HCT116 (cell line): ENCODE measurements at regions not wholly inside any gene's neighbourhood (a gene's known extent, or its start where the extent isn't known, plus 50 kb on each side); places are given as distances from the start of the nearest gene placed in this dataset.

Experiments
- ATAC-seq: fragments of 200-7000 bp; cut with Tn5 transposase; 2 replicates; pipeline ENCODE4 v1.9.1; 2020; ENCODE audit warnings: mild to moderate bottlenecking, moderate library complexity
- BruUV-seq: library from RNA; stranded (reverse); fragments of 400-500 nt; replicated peaks from 2 replicates; lab custom pipeline; 2021; lab: Mats Ljungman, UMichigan
- CTCF ChIA-PET: fragments of 300-600 bp; sonication (Branson Sonifier 250); formaldehyde crosslinking; loops from one replicate; lab custom pipeline; 2021; ENCODE audit warnings: antibody characterized with exemption; lab: Charles Lee
- POLR2A ChIA-PET: fragments of 300-600, 350-600 bp; sonication (Branson Sonifier 250); formaldehyde crosslinking; loops from one replicate; lab custom pipeline; 2021; ENCODE audit warnings: antibody characterized with exemption; lab: Charles Lee
- RAD21 ChIA-PET, 2 experiments: fragments of 300-600 bp; sonication (Branson Sonifier 250); formaldehyde crosslinking; loops; one replicate each; lab custom pipeline; 2023; ENCODE audit warnings: low total read pairs in 2 of 2; ENCODE audit not compliant: uncharacterized antibody in 2 of 2, unreplicated experiment in 2 of 2, low non-redundant PET in 1 of 2; lab: Charles Lee
- DNase-seq: peaks from one replicate; pipeline ENCODE4 v3.0.0-alpha.2; 2010; ENCODE audit warnings: low read depth, low spot score
- H2AFZ ChIP-seq: fragments of 200-600 bp; shearing (Covaris generic), sonication (generic); 2 replicates; pipeline ENCODE4 v1.6.1; 2017; ENCODE audit warnings: low read depth, mixed run types, mixed read lengths, antibody characterized with exemption, low read length; ENCODE audit not compliant: poor library complexity, severe bottlenecking
- H3K27ac ChIP-seq: 2 replicates; pipeline ENCODE4 v1.5.1; 2012; ENCODE audit warnings: low read depth, low read length
- H3K27me3 ChIP-seq: fragments of 200-600 bp; sonication (generic); 2 replicates; pipeline ENCODE4 v1.6.1; 2016; ENCODE audit warnings: mixed run types, low read length, mixed read lengths; ENCODE audit not compliant: insufficient read depth
- H3K36me3 ChIP-seq, 2 experiments: fragments of 200-500 bp in 1 of 2; fragments of 200-600 bp in 1 of 2; sonication (Bioruptor generic) in 1 of 2; sonication (generic) in 1 of 2; 2 replicates each; pipeline versions ENCODE4 v1.5.1 to v1.6.1; 2014 to 2016; ENCODE audit warnings: low read length in 2 of 2, inconsistent platforms in 1 of 2, mixed read lengths in 1 of 2, mixed run types in 1 of 2; ENCODE audit not compliant: insufficient read depth in 2 of 2, control insufficient read depth in 1 of 2
- H3K4me1 ChIP-seq, 2 experiments: fragments of 200-600 bp in 1 of 2; sonication (generic) in 1 of 2; 2 replicates each; pipeline versions ENCODE4 v1.5.1 to v1.6.1; 2012 to 2017; ENCODE audit warnings: low read length in 2 of 2, inconsistent platforms in 1 of 2, mild to moderate bottlenecking in 1 of 2, mixed read lengths in 1 of 2, mixed run types in 1 of 2, moderate library complexity in 1 of 2; ENCODE audit not compliant: insufficient read depth in 2 of 2, control insufficient read depth in 1 of 2
- H3K4me2 ChIP-seq: fragments of 200-600 bp; sonication (generic); 2 replicates; pipeline ENCODE4 v1.6.1; 2017; ENCODE audit warnings: mixed run types, low read length, mixed read lengths
- H3K4me3 ChIP-seq, 2 experiments: fragments of 200-600 bp in 1 of 2; sonication (generic) in 1 of 2; replicated peaks in 1 of 2; 2 replicates each; pipeline ENCODE4 v1.5.1; 2011 to 2016; ENCODE audit warnings: low read length in 2 of 2, control low read depth in 1 of 2, low read depth in 1 of 2, mild to moderate bottlenecking in 1 of 2, mixed read lengths in 1 of 2, mixed run types in 1 of 2
- H3K79me2 ChIP-seq: fragments of 200-600 bp; sonication (generic); 2 replicates; pipeline ENCODE4 v1.6.1; 2017; ENCODE audit warnings: mild to moderate bottlenecking, mixed run types, low read length, moderate library complexity, mixed read lengths; ENCODE audit not compliant: insufficient read depth
- H3K9ac ChIP-seq: fragments of 200-600 bp; sonication (generic); 2 replicates; pipeline ENCODE4 v1.6.1; 2016; ENCODE audit warnings: low read length, mixed read lengths
- H3K9me2 ChIP-seq: fragments of 200-600 bp; sonication (generic), shearing (Covaris generic); 2 replicates; pipeline ENCODE4 v1.6.1; 2017; ENCODE audit warnings: mixed run types, mild to moderate bottlenecking, moderate library complexity; ENCODE audit not compliant: insufficient read depth
- H3K9me3 ChIP-seq, 2 experiments: fragments of 200-500 bp in 1 of 2; fragments of 200-600 bp in 1 of 2; sonication (Bioruptor generic) in 1 of 2; sonication (generic) in 1 of 2; 2 replicates each; pipeline ENCODE4 v1.6.1; 2014 to 2017; ENCODE audit warnings: low read length in 2 of 2, mixed read lengths in 2 of 2, inconsistent platforms in 1 of 2, low read depth in 1 of 2, mild to moderate bottlenecking in 1 of 2, mixed run types in 1 of 2, moderate library complexity in 1 of 2; ENCODE audit not compliant: control insufficient read depth in 1 of 2, insufficient read depth in 1 of 2
- H4K20me1 ChIP-seq: fragments of 200-600 bp; sonication (generic), shearing (Covaris generic); 2 replicates; pipeline ENCODE4 v1.6.1; 2017; ENCODE audit warnings: mixed run types, mild to moderate bottlenecking, moderate library complexity; ENCODE audit not compliant: insufficient read depth
- ATF3 ChIP-seq: IDR thresholded peaks from 2 replicates; pipeline ENCODE4 v1.6.1; 2012
- CTCF ChIP-seq, 3 experiments: fragments of 200-600 bp in 1 of 3; sonication (generic) in 1 of 3; IDR thresholded peaks in 2 of 3; conservative IDR thresholded peaks in 1 of 3; 2 replicates each; pipeline ENCODE4 v1.5.1; 2012 to 2017; ENCODE audit warnings: low read depth in 2 of 3, low read length in 2 of 3, antibody characterized with exemption in 1 of 3, borderline replicate concordance in 1 of 3, control low read depth in 1 of 3, mild to moderate bottlenecking in 1 of 3, mixed read lengths in 1 of 3, mixed run types in 1 of 3, moderate library complexity in 1 of 3; ENCODE audit not compliant: insufficient read depth in 1 of 3
- EGR1 ChIP-seq: IDR thresholded peaks from 2 replicates; pipeline ENCODE4 v1.6.1; 2012; ENCODE audit warnings: low read depth
- ELF1 ChIP-seq: IDR thresholded peaks from 2 replicates; pipeline ENCODE4 v1.6.1; 2012; ENCODE audit warnings: low read depth, borderline replicate concordance
- EZH2phosphoT487 ChIP-seq: fragments of 200-600 bp; IDR thresholded peaks from 2 replicates; pipeline ENCODE4 v1.6.1; 2018; ENCODE audit warnings: antibody characterized with exemption, borderline replicate concordance
- FOSL1 ChIP-seq: IDR thresholded peaks from 2 replicates; pipeline ENCODE4 v1.6.1; 2012; ENCODE audit warnings: low read depth
- JUND ChIP-seq: IDR thresholded peaks from 2 replicates; pipeline ENCODE4 v1.6.1; 2012
- POLR2A ChIP-seq: IDR thresholded peaks from 2 replicates; pipeline ENCODE4 v1.7.0; 2011; ENCODE audit warnings: borderline replicate concordance; ENCODE audit not compliant: insufficient read depth, insufficient read length; ENCODE audit errors: extremely low read depth
- POLR2AphosphoS5 ChIP-seq: IDR thresholded peaks from 2 replicates; pipeline ENCODE4 v1.6.1; 2011; ENCODE audit warnings: mild to moderate bottlenecking, low read depth, low read length, moderate library complexity
- ZBTB33 ChIP-seq: IDR thresholded peaks from 2 replicates; pipeline ENCODE4 v1.6.1; 2011; ENCODE audit warnings: mild to moderate bottlenecking, low read length, moderate library complexity; ENCODE audit not compliant: insufficient replicate concordance; ENCODE audit errors: extremely low read depth
- ZFX ChIP-seq: fragments of 450-650 bp; IDR thresholded peaks from 2 replicates; pipeline ENCODE4 v1.6.1; 2017
- ZNF274 ChIP-seq: fragments of 200-500 bp; sonication (Bioruptor generic); IDR thresholded peaks from 2 replicates; pipeline ENCODE4 v1.6.1; 2014; ENCODE audit warnings: mild to moderate bottlenecking, low read depth, low read length, inconsistent platforms
- intact Hi-C: fragments of 100-400 bp; cut with micrococcal nuclease; formaldehyde crosslinking; loops from 2 replicates; pipeline ENCODE4 v1.10.0; 2022

- Histone ChIP-seq H3K4me3 (no peak overlapping the region), H3K4me1 (no peaks in the 10 kb centered on the region)
- CTCF ChIA-PET = no interaction called here
- no peak for TF ChIP-seq ELF1
- TF ChIP-seq FOSL1 = no peak
- TF ChIP-seq ZBTB33 = no peak
- TF ChIP-seq CTCF (IDR thresholded peaks at IDR 0.05 in 2 of 3, conservative IDR thresholded peaks at IDR 0.05 in 1 of 3; ENCODE audit: borderline replicate concordance in 1 of 3, insufficient read depth in 1 of 3, low read depth in 2 of 3, low read length in 2 of 3) = no peak
- no peak for TF ChIP-seq ZNF274
- TF ChIP-seq POLR2A = no peak
- no peak for TF ChIP-seq ZFX
- TF ChIP-seq JUND = no peak
- TF ChIP-seq POLR2AphosphoS5 = no peak
- TF ChIP-seq EGR1 = no peak
- TF ChIP-seq EZH2phosphoT487 = no peak
- no peak for TF ChIP-seq ATF3
- TF ChIP-seq, all 23 proteins: peak for 0
- H3K27me3 ChIP-seq = no peaks in the 10 kb centered on the region
- no peaks in the 10 kb centered on the region for H3K36me3 ChIP-seq
- H4K20me1 ChIP-seq = no peaks in the 10 kb centered on the region
- ChIA-PET RAD21 (no interaction called here), POLR2A (interaction anchor here (0.5 kb wide), 1 partner anchor 171 kb away, joined by 3 read pairs; no protein-coding TSS in a partner anchor)
- H3K27ac ChIP-seq = no peak overlapping the region
- H3K4me2 ChIP-seq = no peak overlapping the region
- no peak for DNase-seq
- BruUV-seq = no TSS peak
- H2AFZ ChIP-seq = no peak overlapping the region
- no peaks in the 10 kb centered on the region for H3K9me2 ChIP-seq
- no peak overlapping the region for H3K9ac ChIP-seq
- no peaks in the 10 kb centered on the region for H3K79me2 ChIP-seq
- no peaks in the 10 kb centered on the region for H3K9me3 ChIP-seq
- ATAC-seq = no peak
- intact Hi-C loops = no loop called here
Observed at GRCh38 chr4:85393201-85393600, 81.7 kb upstream of the ARHGAP24 start.
